Liver (tissue), 3 donors: ENCODE measurements at regions not wholly inside any gene's neighbourhood (a gene's known extent, or its start where the extent isn't known, plus 50 kb on each side); places are given as distances from the start of the nearest gene placed in this dataset.

ENCODE experiments used
- EGR1 ChIP-seq, 2 donors: IDR thresholded peaks; 2 replicates each; pipeline ENCODE4 v1.6.1; 2016 to 2018; ENCODE audit warnings: antibody characterized with exemption in 2 of 2, low read depth in 2 of 2
- FOXA1 ChIP-seq: IDR thresholded peaks from 2 replicates; pipeline ENCODE4 v1.6.1; 2016; ENCODE audit warnings: antibody characterized with exemption
- GABPA ChIP-seq, 2 donors: IDR thresholded peaks in 1 of 2; conservative IDR thresholded peaks in 1 of 2; 2 replicates each; pipeline ENCODE4 v1.6.1; 2016; ENCODE audit warnings: antibody characterized with exemption in 2 of 2, mild to moderate bottlenecking in 1 of 2, moderate library complexity in 1 of 2
- RAD21 ChIP-seq, 2 donors: IDR thresholded peaks; 2 replicates each; pipeline ENCODE4 v1.6.1; 2016; ENCODE audit warnings: antibody characterized with exemption in 2 of 2, mild to moderate bottlenecking in 2 of 2
- YY1 ChIP-seq: IDR thresholded peaks from 2 replicates; pipeline ENCODE4 v1.6.1; 2016; ENCODE audit warnings: antibody characterized with exemption, mild to moderate bottlenecking
- TF ChIP-seq, protein P1 (sequence below): fragments of 150-350 bp; IDR thresholded peaks from 2 replicates; pipeline ENCODE4 v1.5.1; 2017; ENCODE audit warnings: improper control_type of control experiment, low read depth, low read length; ENCODE audit not compliant: missing input control
- donor health status: healthy.
- donor health status: healthy.

DNA sequence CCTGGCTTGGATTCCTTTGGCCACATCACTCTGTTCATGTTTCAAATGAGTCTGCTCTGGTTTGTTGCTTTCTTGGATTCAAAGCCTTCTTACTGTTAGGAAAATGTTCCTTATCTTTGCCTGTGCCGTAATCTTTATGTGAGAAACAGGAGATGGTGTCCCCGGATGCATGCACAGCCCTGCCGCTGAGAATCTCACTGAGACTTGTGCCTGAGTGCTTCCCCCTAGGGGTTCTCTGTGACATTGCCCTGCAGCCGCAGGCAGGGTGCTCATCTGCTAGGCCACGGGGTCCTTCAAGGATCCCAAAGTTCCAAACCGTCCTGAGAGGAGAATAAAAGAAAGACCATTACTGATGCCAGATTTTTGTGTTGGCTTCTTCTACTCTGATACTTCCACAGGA is 81.4 kb upstream of the ANKRD55 start:
- TF ChIP-seq, protein P1, sequence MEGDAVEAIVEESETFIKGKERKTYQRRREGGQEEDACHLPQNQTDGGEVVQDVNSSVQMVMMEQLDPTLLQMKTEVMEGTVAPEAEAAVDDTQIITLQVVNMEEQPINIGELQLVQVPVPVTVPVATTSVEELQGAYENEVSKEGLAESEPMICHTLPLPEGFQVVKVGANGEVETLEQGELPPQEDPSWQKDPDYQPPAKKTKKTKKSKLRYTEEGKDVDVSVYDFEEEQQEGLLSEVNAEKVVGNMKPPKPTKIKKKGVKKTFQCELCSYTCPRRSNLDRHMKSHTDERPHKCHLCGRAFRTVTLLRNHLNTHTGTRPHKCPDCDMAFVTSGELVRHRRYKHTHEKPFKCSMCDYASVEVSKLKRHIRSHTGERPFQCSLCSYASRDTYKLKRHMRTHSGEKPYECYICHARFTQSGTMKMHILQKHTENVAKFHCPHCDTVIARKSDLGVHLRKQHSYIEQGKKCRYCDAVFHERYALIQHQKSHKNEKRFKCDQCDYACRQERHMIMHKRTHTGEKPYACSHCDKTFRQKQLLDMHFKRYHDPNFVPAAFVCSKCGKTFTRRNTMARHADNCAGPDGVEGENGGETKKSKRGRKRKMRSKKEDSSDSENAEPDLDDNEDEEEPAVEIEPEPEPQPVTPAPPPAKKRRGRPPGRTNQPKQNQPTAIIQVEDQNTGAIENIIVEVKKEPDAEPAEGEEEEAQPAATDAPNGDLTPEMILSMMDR, result peak; percentile 56
- TF ChIP-seq GABPA (IDR thresholded peaks at IDR 0.05 in 1 of 2, conservative IDR thresholded peaks at IDR 0.05 in 1 of 2) (no peak), FOXA1 (no peak), YY1 (no peak), EGR1 (IDR thresholded peaks at IDR 0.05; ENCODE audit: low read depth in 2 of 2) (no peak), RAD21 (IDR thresholded peaks at IDR 0.05) (peak in 1 of 2 donors; percentile 40)
